Activated B cell treated with CpG ODN at 0.5 μM for 24 hours (primary cell): ENCODE measurements at regions not wholly inside any gene's neighbourhood (a gene's known extent, or its start where the extent isn't known, plus 50 kb on each side); places are given as distances from the start of the nearest gene placed in this dataset.
A peak's percentile ranks its signal among the peaks of the same experiment; 100 is the strongest.

Experiments used
- ATAC-seq: fragments of 200-7000 bp; cut with Tn5 transposase; one replicate; pipeline ENCODE4 v1.10.0; 2021; ENCODE audit warnings: low read depth, mild to moderate bottlenecking, moderate library complexity
- CTCF ChIA-PET: fragments of 350-600 bp; sonication (Branson Sonifier 250); formaldehyde crosslinking; loops from one replicate; lab custom pipeline; 2021; ENCODE audit warnings: antibody characterized with exemption; lab: Charles Lee
- POLR2A ChIA-PET: fragments of 350-600 bp; sonication (Branson Sonifier 250); formaldehyde crosslinking; loops from one replicate; lab custom pipeline; 2021; ENCODE audit warnings: antibody characterized with exemption; lab: Charles Lee
- DNase-seq: peaks from one replicate; pipeline ENCODE4 v3.0.0; 2022
- H3K27ac Mint-ChIP-seq: one replicate; pipeline ENCODE4 v1.8.0; 2020; ENCODE audit warnings: mixed read lengths
- H3K27me3 Mint-ChIP-seq: one replicate; pipeline ENCODE4 v1.8.0; 2021; ENCODE audit warnings: mixed read lengths
- H3K36me3 Mint-ChIP-seq: one replicate; pipeline ENCODE4 v1.8.0; 2021; ENCODE audit warnings: low read depth, mixed read lengths
- H3K4me1 Mint-ChIP-seq: one replicate; pipeline ENCODE4 v1.8.0; 2021; ENCODE audit warnings: mixed read lengths
- H3K4me3 Mint-ChIP-seq: one replicate; pipeline ENCODE4 v1.8.0; 2020; ENCODE audit warnings: mild to moderate bottlenecking, mixed read lengths
- H3K9me3 Mint-ChIP-seq: one replicate; pipeline ENCODE4 v1.8.0; 2020; ENCODE audit warnings: mixed read lengths
- CTCF ChIP-seq: fragments of 200-600 bp; IDR thresholded peaks from one replicate; pipeline ENCODE4 v1.8.0; 2022; ENCODE audit warnings: antibody characterized with exemption, mild to moderate bottlenecking
- intact Hi-C: fragments of 100-400 bp; cut with micrococcal nuclease; formaldehyde crosslinking; loops from one replicate; pipeline ENCODE4 v1.15.1; 2024

DNA sequence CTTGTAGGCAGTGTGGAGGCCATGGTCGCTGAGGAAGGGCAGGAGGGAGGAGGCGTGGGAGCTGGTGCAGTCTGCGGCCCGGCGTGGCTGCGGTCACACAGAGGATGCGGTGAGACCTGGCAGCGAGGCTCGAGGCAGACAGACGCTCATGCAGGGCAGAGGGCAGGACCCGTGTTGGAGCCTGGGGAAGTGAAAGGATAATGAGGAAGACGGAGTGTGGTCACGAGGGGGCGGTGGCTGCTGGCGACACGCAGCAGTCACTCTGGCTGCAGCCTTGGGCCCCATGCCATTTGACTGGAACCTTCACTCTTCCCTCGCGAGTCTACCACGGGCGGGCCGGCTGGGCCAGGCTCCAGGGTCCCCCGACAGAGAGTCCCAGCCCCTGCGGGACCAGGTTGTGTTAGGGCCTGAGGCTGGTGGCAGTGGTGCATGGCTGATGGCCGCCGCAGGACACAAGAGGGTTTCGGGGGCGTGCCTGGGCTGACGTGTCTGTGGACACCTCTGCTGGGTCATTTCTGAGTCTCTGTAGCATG is 68.8 kb upstream of the HGFAC start:
- ChIA-PET CTCF (interaction anchor here (1.0 kb wide), 1 partner anchor 27 kb away, joined by 4 read pairs; no protein-coding TSS in a partner anchor), POLR2A (interaction anchor here (2.8 to 3.4 kb wide), 2 partner anchors 15 to 17 kb away, joined by 12 to 25 read pairs; no protein-coding TSS in a partner anchor)
- peaks cover 11% of the 10 kb centered on the region for H3K27me3 Mint-ChIP-seq
- DNase-seq (peak; percentile 68), ATAC-seq (peak; percentile 93)
- H3K4me1 Mint-ChIP-seq: peaks cover 38% of the 10 kb centered on the region
- intact Hi-C loops: loop anchor here (1.0 to 2.0 kb wide), 6 partner anchors 14 to 160 kb away; partner anchors contain the start of gene LRPAP1
- peak overlapping the region; percentile 89 for H3K27ac Mint-ChIP-seq
- H3K4me3 Mint-ChIP-seq: peak overlapping the region; percentile 69
- TF ChIP-seq CTCF: no peak
- H3K36me3 Mint-ChIP-seq: no peaks in the 10 kb centered on the region
- no peaks in the 10 kb centered on the region for H3K9me3 Mint-ChIP-seq

DNA sequence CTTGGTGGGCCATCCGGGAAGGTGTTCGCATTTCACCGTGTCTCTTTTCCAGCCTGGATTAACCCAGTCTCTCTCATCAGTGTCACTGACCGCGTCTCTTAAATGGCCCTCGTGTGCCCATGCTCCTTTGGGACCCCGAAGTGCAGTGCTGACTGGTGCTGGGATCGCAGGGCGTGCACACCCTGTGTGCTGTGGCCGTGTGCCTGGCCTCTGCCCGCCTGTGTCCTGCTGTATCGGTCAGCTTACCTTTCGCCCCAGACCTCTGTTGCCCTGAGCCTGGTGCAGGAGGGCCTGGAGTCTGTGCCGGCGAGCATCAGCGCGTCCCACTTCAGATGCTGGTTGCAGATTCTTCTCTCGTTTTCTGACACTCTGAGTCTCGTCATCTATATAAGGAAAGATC is 68.3 kb upstream of the HGFAC start:
- ChIA-PET CTCF (interaction anchor here (1.0 kb wide), 1 partner anchor 27 kb away, joined by 4 read pairs; no protein-coding TSS in a partner anchor), POLR2A (interaction anchor here (2.8 to 3.4 kb wide), 2 partner anchors 14 to 18 kb away, joined by 12 to 25 read pairs; no protein-coding TSS in a partner anchor)
- no peak for DNase-seq
- H3K27ac Mint-ChIP-seq: peak overlapping the region; percentile 89
- intact Hi-C loops: loop anchor here (1.0 to 2.0 kb wide), 6 partner anchors 14 to 159 kb away; partner anchors contain the start of gene LRPAP1
- peaks cover 11% of the 10 kb centered on the region for H3K27me3 Mint-ChIP-seq
- TF ChIP-seq CTCF: no peak
- H3K4me3 Mint-ChIP-seq: peak overlapping the region; percentile 69
- H3K4me1 Mint-ChIP-seq: peaks cover 38% of the 10 kb centered on the region
- H3K36me3 Mint-ChIP-seq: no peaks in the 10 kb centered on the region
- ATAC-seq: no peak
- no peaks in the 10 kb centered on the region for H3K9me3 Mint-ChIP-seq

DNA sequence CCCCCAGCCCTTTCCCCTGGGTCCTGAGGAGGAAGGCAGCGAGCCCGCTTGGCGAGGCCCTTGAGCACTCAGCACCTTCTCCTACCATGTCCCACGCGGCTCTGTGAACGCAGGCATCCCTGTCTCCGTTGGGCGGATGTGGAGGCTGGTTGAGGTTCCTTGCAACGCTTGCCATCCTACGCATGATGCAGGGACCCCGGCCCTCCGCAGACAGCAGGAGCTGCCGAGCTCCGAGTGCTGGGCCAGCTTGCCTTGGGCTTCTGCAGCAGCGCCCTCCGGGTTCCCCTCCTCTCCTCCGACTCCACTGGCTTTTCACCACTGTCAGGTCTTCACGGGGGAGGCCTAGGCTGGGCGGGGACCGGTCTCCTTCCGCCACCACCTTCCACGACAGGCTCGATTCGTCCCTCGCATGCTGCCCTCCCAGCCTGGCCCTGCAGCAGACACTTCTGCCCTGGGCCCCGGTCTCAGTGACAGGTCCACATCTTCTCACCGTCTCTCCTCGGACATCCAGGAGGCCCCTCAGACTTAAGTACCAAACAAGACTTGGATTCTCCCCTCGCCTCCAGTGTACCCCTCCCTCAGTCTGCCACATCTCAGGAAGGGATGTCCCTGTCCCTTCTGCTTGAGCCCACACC is 67.6 kb upstream of the HGFAC start:
- TF ChIP-seq CTCF: no peak
- ChIA-PET POLR2A (interaction anchor here (3.4 kb wide), 1 partner anchor 19 kb away, joined by 12 read pairs; no protein-coding TSS in a partner anchor), CTCF (no interaction called here)
- Mint-ChIP-seq H3K27ac (peak overlapping the region; percentile 14), H3K4me1 (peaks cover 37% of the 10 kb centered on the region), H3K9me3 (peaks cover 6% of the 10 kb centered on the region), H3K4me3 (no peak overlapping the region), H3K27me3 (peaks cover 11% of the 10 kb centered on the region), H3K36me3 (no peaks in the 10 kb centered on the region)
- DNase-seq (no peak), ATAC-seq (no peak)
- intact Hi-C loops: no loop called here

GRCh38 chr4:3374667-3375066 is 67.1 kb upstream of the HGFAC start:
- Mint-ChIP-seq H3K9me3 (peaks cover 7% of the 10 kb centered on the region), H3K27ac (peak overlapping the region; percentile 14), H3K36me3 (peaks cover 1% of the 10 kb centered on the region), H3K4me3 (no peak overlapping the region), H3K27me3 (peaks cover 9% of the 10 kb centered on the region), H3K4me1 (peaks cover 31% of the 10 kb centered on the region)
- POLR2A ChIA-PET: interaction anchor here (3.4 kb wide), 1 partner anchor 19 kb away, joined by 12 read pairs; no protein-coding TSS in a partner anchor
- intact Hi-C loops: no loop called here
- CTCF ChIA-PET: no interaction called here
- DNase-seq: no peak
- no peak for ATAC-seq
- TF ChIP-seq CTCF: no peak

GRCh38 chr4:3375688-3376087 is 66.1 kb upstream of the HGFAC start:
- intact Hi-C loops: no loop called here
- POLR2A ChIA-PET: no interaction called here
- no peak for ATAC-seq
- Mint-ChIP-seq H3K36me3 (peaks cover 4% of the 10 kb centered on the region), H3K27ac (no peak overlapping the region), H3K9me3 (peaks cover 10% of the 10 kb centered on the region), H3K4me3 (no peak overlapping the region), H3K4me1 (peaks cover 24% of the 10 kb centered on the region), H3K27me3 (peaks cover 7% of the 10 kb centered on the region)
- no peak for TF ChIP-seq CTCF
- CTCF ChIA-PET: no interaction called here
- no peak for DNase-seq
